Endothelial cell of umbilical vein (primary cell): ENCODE measurements at regions not wholly inside any gene's neighbourhood (a gene's known extent, or its start where the extent isn't known, plus 50 kb on each side); places are given as distances from the start of the nearest gene placed in this dataset.

ENCODE experiments used
- BruUV-seq: library from RNA; stranded (reverse); fragments of 400-500 nt; replicated peaks from 2 replicates; lab custom pipeline; 2021; lab: Mats Ljungman, UMichigan
- CTCF ChIA-PET: fragments of 300-600, 350-600 bp; sonication (Branson Sonifier 250); formaldehyde crosslinking; loops from one replicate; lab custom pipeline; 2021; ENCODE audit warnings: antibody characterized with exemption, inconsistent platforms; lab: Charles Lee
- POLR2A ChIA-PET: fragments of 300-600, 350-600 bp; sonication (Branson Sonifier 250); formaldehyde crosslinking; loops from one replicate; lab custom pipeline; 2021; ENCODE audit warnings: antibody characterized with exemption, inconsistent platforms; lab: Charles Lee
- DNase-seq: peaks from one replicate; pipeline ENCODE4 v3.0.0-alpha.2; 2011; ENCODE audit warnings: low read depth, low spot score
- FAIRE-seq: peaks from 2 replicates; lab custom pipeline; 2011; peaks lifted over from hg19 to GRCh38; lab: Jason Lieb, UNC
- H2AFZ ChIP-seq: 2 replicates; pipeline ENCODE4 v1.6.0; 2012; ENCODE audit warnings: low read depth, low read length, control low read depth, inconsistent platforms
- H3K27ac ChIP-seq: 2 replicates; pipeline ENCODE4 v1.5.1; 2011; ENCODE audit warnings: low read depth, mild to moderate bottlenecking, control low read depth, low read length, moderate library complexity; ENCODE audit not compliant: insufficient read depth
- H3K27me3 ChIP-seq, 2 experiments: 2 replicates each; pipeline versions ENCODE4 v1.6.0 to v1.6.1; 2011; ENCODE audit warnings: low read length in 2 of 2, mixed read lengths in 1 of 2; ENCODE audit not compliant: control insufficient read depth in 2 of 2, insufficient read depth in 2 of 2
- H3K36me3 ChIP-seq, 2 experiments: 2 replicates in 1 of 2; 3 replicates in 1 of 2; pipeline ENCODE4 v1.5.1; 2011; ENCODE audit warnings: low read length in 2 of 2, mild to moderate bottlenecking in 1 of 2, moderate library complexity in 1 of 2; ENCODE audit not compliant: control insufficient read depth in 2 of 2, insufficient read depth in 2 of 2; ENCODE audit errors: extremely low read depth in 1 of 2
- H3K4me1 ChIP-seq: 3 replicates; pipeline ENCODE4 v1.5.1; 2011; ENCODE audit warnings: mild to moderate bottlenecking, low read length; ENCODE audit not compliant: control insufficient read depth, insufficient read depth; ENCODE audit errors: extremely low read depth
- H3K4me2 ChIP-seq: 2 replicates; pipeline ENCODE4 v1.6.1; 2011; ENCODE audit warnings: low read length, control low read depth, mixed read lengths; ENCODE audit not compliant: insufficient read depth
- H3K4me3 ChIP-seq, 3 experiments: fragments of 200-600 bp in 1 of 3; sonication (generic), shearing (Covaris generic) in 1 of 3; replicated peaks in 1 of 3; 2 replicates each; pipeline ENCODE4 v1.5.1; 2011 to 2016; ENCODE audit warnings: control low read depth in 3 of 3, low read length in 3 of 3, mild to moderate bottlenecking in 2 of 3, inconsistent platforms in 1 of 3, low read depth in 1 of 3, moderate library complexity in 1 of 3; ENCODE audit not compliant: insufficient read depth in 1 of 3
- H3K79me2 ChIP-seq: 2 replicates; pipeline ENCODE4 v1.6.0; 2012; ENCODE audit warnings: low read length, inconsistent platforms; ENCODE audit not compliant: control insufficient read depth, insufficient read depth
- H3K9ac ChIP-seq: replicated peaks from 2 replicates; pipeline ENCODE3; 2011; ENCODE audit warnings: low read length, control low read depth; ENCODE audit not compliant: insufficient read depth; ENCODE audit errors: extremely low read depth
- H3K9me1 ChIP-seq: replicated peaks from 3 replicates; pipeline ENCODE4 v1.6.0; 2011; ENCODE audit warnings: mild to moderate bottlenecking, low read length; ENCODE audit not compliant: control insufficient read depth, insufficient read depth; ENCODE audit errors: extremely low read depth
- H3K9me3 ChIP-seq: replicated peaks from 2 replicates; pipeline ENCODE4 v1.5.1; 2012; ENCODE audit warnings: low read length, inconsistent platforms; ENCODE audit not compliant: control insufficient read depth, insufficient read depth
- H4K20me1 ChIP-seq: replicated peaks from 2 replicates; pipeline ENCODE3; 2011; ENCODE audit warnings: mild to moderate bottlenecking, low read length; ENCODE audit not compliant: control insufficient read depth, insufficient read depth; ENCODE audit errors: extremely low read depth
- CTCF ChIP-seq, 2 donors: IDR thresholded peaks; 1 replicate in 1 of 2; 2 replicates in 1 of 2; pipeline ENCODE4 v1.5.1; 2011; ENCODE audit warnings: low read length in 2 of 2, mild to moderate bottlenecking in 2 of 2, moderate library complexity in 2 of 2, control low read depth in 1 of 2, inconsistent platforms in 1 of 2, low read depth in 1 of 2; ENCODE audit not compliant: insufficient read depth in 1 of 2; ENCODE audit errors: extremely low read depth in 1 of 2
- EZH2 ChIP-seq: IDR thresholded peaks from 2 replicates; pipeline ENCODE4 v1.6.1; 2012; ENCODE audit warnings: borderline replicate concordance, low read depth, mild to moderate bottlenecking, moderate library complexity, low read length, inconsistent platforms; ENCODE audit not compliant: severe bottlenecking
- FOS ChIP-seq: IDR thresholded peaks from 2 replicates; pipeline ENCODE4 v1.6.1; 2011; ENCODE audit warnings: mild to moderate bottlenecking, low read length, moderate library complexity, borderline replicate concordance; ENCODE audit not compliant: insufficient read depth
- GATA2 ChIP-seq: IDR thresholded peaks from 2 replicates; pipeline ENCODE4 v1.7.0; 2011; ENCODE audit warnings: low read depth, mild to moderate bottlenecking, moderate library complexity, mixed read lengths, low read length; ENCODE audit not compliant: insufficient read length, insufficient read depth
- JUN ChIP-seq: IDR thresholded peaks from 2 replicates; pipeline ENCODE4 v1.6.1; 2011; ENCODE audit warnings: borderline replicate concordance, low read depth; ENCODE audit not compliant: insufficient read length, insufficient read depth
- MAX ChIP-seq: IDR thresholded peaks from 2 replicates; pipeline ENCODE4 v1.6.1; 2011; ENCODE audit not compliant: insufficient read depth, insufficient read length
- MYC ChIP-seq: IDR thresholded peaks from one replicate; pipeline ENCODE4 v1.6.1; 2011; ENCODE audit warnings: mild to moderate bottlenecking, low read depth, low read length
- POLR2A ChIP-seq: IDR thresholded peaks from 2 replicates; pipeline ENCODE4 v1.6.1; 2012; ENCODE audit warnings: low read depth, mild to moderate bottlenecking, control low read depth, low read length
- POLR2AphosphoS5 ChIP-seq: IDR thresholded peaks from 2 replicates; pipeline ENCODE4 v1.6.1; 2012; ENCODE audit warnings: low read depth, mild to moderate bottlenecking, control low read depth, low read length, moderate library complexity; ENCODE audit not compliant: insufficient read depth
- dilution Hi-C: fragments of 300-500 bp; cut with MboI; formaldehyde crosslinking; loops from one replicate; pipeline ENCODE4 v1.15.0; 2019; ENCODE audit warnings: low sequenced_read_pairs; ENCODE audit not compliant: extremely low pct_ligation_motif_present
- intact Hi-C: fragments of 100-400 bp; cut with micrococcal nuclease; formaldehyde crosslinking; loops from one replicate; pipeline ENCODE4 v1.10.0; 2022

- BruUV-seq = no TSS peak
- Histone ChIP-seq H3K27ac (no peak overlapping the region), H3K79me2 (no peaks in the 10 kb centered on the region), H3K4me1 (no peaks in the 10 kb centered on the region), H3K27me3 (peaks cover 0 to under 1% of the 10 kb centered on the region in 2 experiments), H3K9ac (no peak overlapping the region), H3K9me3 (no peaks in the 10 kb centered on the region), H2AFZ (peak overlapping the region; percentile 68), H3K4me3 (no peak overlapping the region), H3K4me2 (peak overlapping the region; percentile 59), H3K36me3 (no peaks in the 10 kb centered on the region), H3K9me1 (no peaks in the 10 kb centered on the region), H4K20me1 (no peaks in the 10 kb centered on the region)
- TF ChIP-seq POLR2A (no peak), MAX (no peak), CTCF (IDR thresholded peaks at IDR 0.05; ENCODE audit: extremely low read depth in 1 of 2, insufficient read depth in 1 of 2, low read depth in 1 of 2, low read length in 2 of 2) (peak; percentile 29 to 36), POLR2AphosphoS5 (no peak), FOS (no peak), JUN (no peak), MYC (no peak), EZH2 (no peak), GATA2 (no peak)
- ChIA-PET POLR2A (no interaction called here), CTCF (interaction anchor here (1.0 kb wide), 3 partner anchors 19 to 476 kb away, joined by 3 to 4 read pairs (median 3); no protein-coding TSS in a partner anchor)
- dilution Hi-C loops (no loop called here), intact Hi-C loops (loop anchor here (2.0 to 10.0 kb wide), 3 partner anchors 78 to 390 kb away; no protein-coding TSS in a partner anchor)
- DNase-seq = peak; percentile 60
- FAIRE-seq = peak; percentile 93
Observed at GRCh38 chr2:121974897-121975661, 219.6 kb downstream of the TSN start.
